GM23338 (cell line): ENCODE measurements at regions not wholly inside any gene's neighbourhood (a gene's known extent, or its start where the extent isn't known, plus 50 kb on each side); places are given as distances from the start of the nearest gene placed in this dataset.

Experiments used
- ATAC-seq: fragments of 200-7000 bp; cut with Tn5 transposase; 3 replicates; pipeline ENCODE4 v1.9.1; 2020
- DNase-seq: peaks from one replicate; pipeline ENCODE4 v3.0.0-alpha.2; 2015; ENCODE audit warnings: low spot score
- H2AFZ ChIP-seq: fragments of 200-600 bp; sonication (generic); 2 replicates; pipeline ENCODE4 v1.8.0; 2016; ENCODE audit warnings: antibody characterized with exemption, mild to moderate bottlenecking, moderate library complexity
- H3F3A ChIP-seq: fragments of 200-600 bp; sonication (generic); replicated peaks from 2 replicates; pipeline ENCODE4 v1.8.0; 2017; ENCODE audit warnings: antibody characterized with exemption, mixed run types, low read depth
- H3K27ac ChIP-seq: fragments of 200-600 bp; sonication (generic); 2 replicates; pipeline ENCODE4 v1.6.1; 2016; ENCODE audit warnings: low read depth
- H3K27me3 ChIP-seq: fragments of 200-600 bp; sonication (generic); 2 replicates; pipeline ENCODE4 v1.8.0; 2016; ENCODE audit warnings: mild to moderate bottlenecking, mixed run types, moderate library complexity; ENCODE audit not compliant: insufficient read depth
- H3K36me3 ChIP-seq: fragments of 200-600 bp; sonication (generic); 2 replicates; pipeline ENCODE4 v1.8.0; 2016; ENCODE audit warnings: mild to moderate bottlenecking; ENCODE audit not compliant: insufficient read depth
- H3K4me1 ChIP-seq: fragments of 200-600 bp; sonication (generic); 2 replicates; pipeline ENCODE4 v1.8.0; 2016; ENCODE audit warnings: mild to moderate bottlenecking, moderate library complexity; ENCODE audit not compliant: insufficient read depth
- H3K4me2 ChIP-seq: fragments of 200-600 bp; sonication (generic); 2 replicates; pipeline ENCODE4 v1.7.1; 2017; ENCODE audit warnings: mixed run types
- H3K4me3 ChIP-seq: fragments of 200-600 bp; sonication (generic); 2 replicates; pipeline ENCODE4 v1.6.1; 2016; ENCODE audit warnings: mixed run types
- H3K79me2 ChIP-seq: fragments of 200-600 bp; sonication (generic); replicated peaks from 2 replicates; pipeline ENCODE4 v1.8.0; 2017; ENCODE audit warnings: mild to moderate bottlenecking; ENCODE audit not compliant: insufficient read depth
- H3K9me2 ChIP-seq: fragments of 200-600 bp; sonication (generic); 2 replicates; pipeline ENCODE4 v1.8.0; 2017; ENCODE audit not compliant: insufficient read depth
- H4K20me1 ChIP-seq: fragments of 200-600 bp; sonication (generic); replicated peaks from 2 replicates; pipeline ENCODE4 v1.8.0; 2017; ENCODE audit warnings: mild to moderate bottlenecking; ENCODE audit not compliant: insufficient read depth
- H3K27ac Mint-ChIP-seq: 2 replicates; pipeline ENCODE4 v1.8.0; 2020; ENCODE audit warnings: inconsistent platforms, mild to moderate bottlenecking, moderate library complexity, mixed read lengths
- H3K27me3 Mint-ChIP-seq: 3 replicates; pipeline ENCODE4 v1.8.0; 2022; ENCODE audit warnings: low read depth, mild to moderate bottlenecking, moderate library complexity, mixed read lengths, inconsistent platforms; ENCODE audit not compliant: insufficient read depth, poor library complexity
- H3K36me3 Mint-ChIP-seq: 3 replicates; pipeline ENCODE4 v1.8.0; 2021; ENCODE audit warnings: low read depth, mild to moderate bottlenecking, inconsistent platforms, moderate library complexity, mixed read lengths
- H3K4me1 Mint-ChIP-seq: 3 replicates; pipeline ENCODE4 v1.8.0; 2020; ENCODE audit warnings: mild to moderate bottlenecking, inconsistent platforms, mixed read lengths
- H3K4me3 Mint-ChIP-seq: 3 replicates; pipeline ENCODE4 v1.8.0; 2021; ENCODE audit warnings: moderate library complexity, mild to moderate bottlenecking, inconsistent platforms, mixed read lengths
- H3K9me3 Mint-ChIP-seq: 3 replicates; pipeline ENCODE4 v1.8.0; 2020; ENCODE audit warnings: moderate library complexity, mild to moderate bottlenecking, inconsistent platforms, mixed read lengths
- CREB1 ChIP-seq: fragments of 250-450 bp; sonication (Bioruptor Pico); IDR thresholded peaks from 2 replicates; pipeline ENCODE4 v1.5.0; 2020; ENCODE audit warnings: low read depth, mild to moderate bottlenecking, moderate library complexity
- EZH2 ChIP-seq: fragments of 200-600 bp; sonication (generic); IDR thresholded peaks from one replicate; pipeline ENCODE4 v1.8.0; 2017; ENCODE audit warnings: antibody characterized with exemption, mild to moderate bottlenecking, low read depth; ENCODE audit not compliant: unreplicated experiment
- EZH2phosphoT487 ChIP-seq: fragments of 200-600 bp; sonication (generic); IDR thresholded peaks from one replicate; pipeline ENCODE4 v1.8.1; 2018; ENCODE audit warnings: antibody characterized with exemption; ENCODE audit not compliant: unreplicated experiment
- JUNB ChIP-seq: IDR thresholded peaks from one replicate; pipeline ENCODE4 v1.6.1; 2016; ENCODE audit warnings: antibody characterized with exemption; ENCODE audit not compliant: unreplicated experiment
- NANOG ChIP-seq: IDR thresholded peaks from 2 replicates; pipeline ENCODE4 v1.6.1; 2016; ENCODE audit warnings: antibody characterized with exemption, borderline replicate concordance
- POLR2AphosphoS5 ChIP-seq: IDR thresholded peaks from 2 replicates; pipeline ENCODE4 v1.6.1; 2016; ENCODE audit warnings: antibody characterized with exemption, low read depth
- STAT1 ChIP-seq: IDR thresholded peaks from one replicate; pipeline ENCODE4 v1.6.1; 2016; ENCODE audit warnings: antibody characterized with exemption; ENCODE audit not compliant: unreplicated experiment
- ZNF114 ChIP-seq: fragments of 250-450 bp; sonication (Bioruptor Pico); IDR thresholded peaks from 2 replicates; pipeline ENCODE4 v1.5.0; 2020; ENCODE audit warnings: mild to moderate bottlenecking, moderate library complexity
- ZNF331 ChIP-seq: fragments of 250-450 bp; sonication (Bioruptor Pico); IDR thresholded peaks from 2 replicates; pipeline ENCODE4 v1.5.0; 2020; ENCODE audit warnings: low read depth, mild to moderate bottlenecking, moderate library complexity
- TF ChIP-seq, protein P1 (sequence below): IDR thresholded peaks from one replicate; pipeline ENCODE4 v1.6.1; 2018; ENCODE audit warnings: antibody characterized with exemption; ENCODE audit not compliant: unreplicated experiment
- TF ChIP-seq, protein P2 (sequence below): IDR thresholded peaks from 2 replicates; pipeline ENCODE4 v1.6.1; 2016; ENCODE audit warnings: antibody characterized with exemption
- TF ChIP-seq, protein P3 (sequence below), 2 experiments: fragments of 200-600 bp in 1 of 2; sonication (generic) in 1 of 2; conservative IDR thresholded peaks; 2 replicates each; pipeline versions ENCODE4 v1.5.1 to v1.6.1; 2016 to 2017; ENCODE audit warnings: antibody characterized with exemption in 2 of 2, low read depth in 2 of 2, mild to moderate bottlenecking in 2 of 2, moderate library complexity in 1 of 2
- TF ChIP-seq, protein P4 (sequence below): fragments of 250-450 bp; sonication (Bioruptor Pico); IDR thresholded peaks from 2 replicates; pipeline ENCODE4 v1.5.0; 2020; ENCODE audit warnings: mild to moderate bottlenecking, moderate library complexity

DNA sequence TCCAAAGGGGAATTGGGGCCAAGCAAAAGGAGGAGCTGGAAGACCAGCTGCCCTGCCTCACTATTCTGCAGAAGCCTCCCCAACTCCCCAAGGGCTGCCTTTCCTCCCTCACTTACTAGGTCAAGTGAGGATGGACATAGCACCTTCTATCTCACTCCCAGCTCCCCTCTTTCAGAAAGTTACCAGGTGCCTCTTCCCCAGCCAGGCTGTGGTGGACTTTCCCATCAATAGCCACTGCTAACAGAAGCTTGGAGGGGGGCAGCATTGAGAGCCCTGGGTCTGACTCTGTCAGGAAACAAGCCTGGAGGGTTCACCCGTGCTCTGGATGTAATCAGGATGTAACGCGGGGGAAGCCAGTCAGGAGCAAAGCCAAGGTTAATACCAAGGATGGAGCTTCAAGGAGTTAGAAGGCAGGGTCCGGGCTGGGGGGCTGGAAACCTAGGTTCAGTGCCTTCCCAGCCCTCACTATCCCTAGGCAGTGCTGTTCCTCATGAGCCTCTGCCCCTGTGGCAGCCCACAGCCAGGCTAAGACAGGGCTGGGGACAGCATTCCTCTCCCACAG lies 127.8 kb upstream of the NGF start:
- no peak overlapping the region for H3K4me2 ChIP-seq
- no peaks in the 10 kb centered on the region for H3K4me1 ChIP-seq
- ATAC-seq (no peak), DNase-seq (no peak)
- Mint-ChIP-seq H3K36me3 (no peaks in the 10 kb centered on the region), H3K9me3 (no peaks in the 10 kb centered on the region), H3K27me3 (peaks cover 5% of the 10 kb centered on the region), H3K27ac (no peak overlapping the region), H3K4me3 (no peak overlapping the region), H3K4me1 (peaks cover 4% of the 10 kb centered on the region; the same call in 1 of the 3 replicates)
- no peaks in the 10 kb centered on the region; the same call in 1 of the 2 replicates for H3K36me3 ChIP-seq
- TF ChIP-seq, protein P1, sequence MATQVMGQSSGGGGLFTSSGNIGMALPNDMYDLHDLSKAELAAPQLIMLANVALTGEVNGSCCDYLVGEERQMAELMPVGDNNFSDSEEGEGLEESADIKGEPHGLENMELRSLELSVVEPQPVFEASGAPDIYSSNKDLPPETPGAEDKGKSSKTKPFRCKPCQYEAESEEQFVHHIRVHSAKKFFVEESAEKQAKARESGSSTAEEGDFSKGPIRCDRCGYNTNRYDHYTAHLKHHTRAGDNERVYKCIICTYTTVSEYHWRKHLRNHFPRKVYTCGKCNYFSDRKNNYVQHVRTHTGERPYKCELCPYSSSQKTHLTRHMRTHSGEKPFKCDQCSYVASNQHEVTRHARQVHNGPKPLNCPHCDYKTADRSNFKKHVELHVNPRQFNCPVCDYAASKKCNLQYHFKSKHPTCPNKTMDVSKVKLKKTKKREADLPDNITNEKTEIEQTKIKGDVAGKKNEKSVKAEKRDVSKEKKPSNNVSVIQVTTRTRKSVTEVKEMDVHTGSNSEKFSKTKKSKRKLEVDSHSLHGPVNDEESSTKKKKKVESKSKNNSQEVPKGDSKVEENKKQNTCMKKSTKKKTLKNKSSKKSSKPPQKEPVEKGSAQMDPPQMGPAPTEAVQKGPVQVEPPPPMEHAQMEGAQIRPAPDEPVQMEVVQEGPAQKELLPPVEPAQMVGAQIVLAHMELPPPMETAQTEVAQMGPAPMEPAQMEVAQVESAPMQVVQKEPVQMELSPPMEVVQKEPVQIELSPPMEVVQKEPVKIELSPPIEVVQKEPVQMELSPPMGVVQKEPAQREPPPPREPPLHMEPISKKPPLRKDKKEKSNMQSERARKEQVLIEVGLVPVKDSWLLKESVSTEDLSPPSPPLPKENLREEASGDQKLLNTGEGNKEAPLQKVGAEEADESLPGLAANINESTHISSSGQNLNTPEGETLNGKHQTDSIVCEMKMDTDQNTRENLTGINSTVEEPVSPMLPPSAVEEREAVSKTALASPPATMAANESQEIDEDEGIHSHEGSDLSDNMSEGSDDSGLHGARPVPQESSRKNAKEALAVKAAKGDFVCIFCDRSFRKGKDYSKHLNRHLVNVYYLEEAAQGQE = no peak
- TF ChIP-seq NANOG (no peak), ZNF114 (CRISPR knock-in tag) (no peak), EZH2 (no peak), POLR2AphosphoS5 (no peak), STAT1 (no peak), CREB1 (CRISPR knock-in tag) (no peak), JUNB (no peak), EZH2phosphoT487 (no peak), ZNF331 (CRISPR knock-in tag) (no peak)
- TF ChIP-seq, protein P2, sequence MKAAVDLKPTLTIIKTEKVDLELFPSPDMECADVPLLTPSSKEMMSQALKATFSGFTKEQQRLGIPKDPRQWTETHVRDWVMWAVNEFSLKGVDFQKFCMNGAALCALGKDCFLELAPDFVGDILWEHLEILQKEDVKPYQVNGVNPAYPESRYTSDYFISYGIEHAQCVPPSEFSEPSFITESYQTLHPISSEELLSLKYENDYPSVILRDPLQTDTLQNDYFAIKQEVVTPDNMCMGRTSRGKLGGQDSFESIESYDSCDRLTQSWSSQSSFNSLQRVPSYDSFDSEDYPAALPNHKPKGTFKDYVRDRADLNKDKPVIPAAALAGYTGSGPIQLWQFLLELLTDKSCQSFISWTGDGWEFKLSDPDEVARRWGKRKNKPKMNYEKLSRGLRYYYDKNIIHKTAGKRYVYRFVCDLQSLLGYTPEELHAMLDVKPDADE = no peak
- TF ChIP-seq, protein P3, sequence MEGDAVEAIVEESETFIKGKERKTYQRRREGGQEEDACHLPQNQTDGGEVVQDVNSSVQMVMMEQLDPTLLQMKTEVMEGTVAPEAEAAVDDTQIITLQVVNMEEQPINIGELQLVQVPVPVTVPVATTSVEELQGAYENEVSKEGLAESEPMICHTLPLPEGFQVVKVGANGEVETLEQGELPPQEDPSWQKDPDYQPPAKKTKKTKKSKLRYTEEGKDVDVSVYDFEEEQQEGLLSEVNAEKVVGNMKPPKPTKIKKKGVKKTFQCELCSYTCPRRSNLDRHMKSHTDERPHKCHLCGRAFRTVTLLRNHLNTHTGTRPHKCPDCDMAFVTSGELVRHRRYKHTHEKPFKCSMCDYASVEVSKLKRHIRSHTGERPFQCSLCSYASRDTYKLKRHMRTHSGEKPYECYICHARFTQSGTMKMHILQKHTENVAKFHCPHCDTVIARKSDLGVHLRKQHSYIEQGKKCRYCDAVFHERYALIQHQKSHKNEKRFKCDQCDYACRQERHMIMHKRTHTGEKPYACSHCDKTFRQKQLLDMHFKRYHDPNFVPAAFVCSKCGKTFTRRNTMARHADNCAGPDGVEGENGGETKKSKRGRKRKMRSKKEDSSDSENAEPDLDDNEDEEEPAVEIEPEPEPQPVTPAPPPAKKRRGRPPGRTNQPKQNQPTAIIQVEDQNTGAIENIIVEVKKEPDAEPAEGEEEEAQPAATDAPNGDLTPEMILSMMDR (conservative IDR thresholded peaks at IDR 0.05; ENCODE audit: low read depth in 2 of 2) = no peak
- TF ChIP-seq, protein P4, sequence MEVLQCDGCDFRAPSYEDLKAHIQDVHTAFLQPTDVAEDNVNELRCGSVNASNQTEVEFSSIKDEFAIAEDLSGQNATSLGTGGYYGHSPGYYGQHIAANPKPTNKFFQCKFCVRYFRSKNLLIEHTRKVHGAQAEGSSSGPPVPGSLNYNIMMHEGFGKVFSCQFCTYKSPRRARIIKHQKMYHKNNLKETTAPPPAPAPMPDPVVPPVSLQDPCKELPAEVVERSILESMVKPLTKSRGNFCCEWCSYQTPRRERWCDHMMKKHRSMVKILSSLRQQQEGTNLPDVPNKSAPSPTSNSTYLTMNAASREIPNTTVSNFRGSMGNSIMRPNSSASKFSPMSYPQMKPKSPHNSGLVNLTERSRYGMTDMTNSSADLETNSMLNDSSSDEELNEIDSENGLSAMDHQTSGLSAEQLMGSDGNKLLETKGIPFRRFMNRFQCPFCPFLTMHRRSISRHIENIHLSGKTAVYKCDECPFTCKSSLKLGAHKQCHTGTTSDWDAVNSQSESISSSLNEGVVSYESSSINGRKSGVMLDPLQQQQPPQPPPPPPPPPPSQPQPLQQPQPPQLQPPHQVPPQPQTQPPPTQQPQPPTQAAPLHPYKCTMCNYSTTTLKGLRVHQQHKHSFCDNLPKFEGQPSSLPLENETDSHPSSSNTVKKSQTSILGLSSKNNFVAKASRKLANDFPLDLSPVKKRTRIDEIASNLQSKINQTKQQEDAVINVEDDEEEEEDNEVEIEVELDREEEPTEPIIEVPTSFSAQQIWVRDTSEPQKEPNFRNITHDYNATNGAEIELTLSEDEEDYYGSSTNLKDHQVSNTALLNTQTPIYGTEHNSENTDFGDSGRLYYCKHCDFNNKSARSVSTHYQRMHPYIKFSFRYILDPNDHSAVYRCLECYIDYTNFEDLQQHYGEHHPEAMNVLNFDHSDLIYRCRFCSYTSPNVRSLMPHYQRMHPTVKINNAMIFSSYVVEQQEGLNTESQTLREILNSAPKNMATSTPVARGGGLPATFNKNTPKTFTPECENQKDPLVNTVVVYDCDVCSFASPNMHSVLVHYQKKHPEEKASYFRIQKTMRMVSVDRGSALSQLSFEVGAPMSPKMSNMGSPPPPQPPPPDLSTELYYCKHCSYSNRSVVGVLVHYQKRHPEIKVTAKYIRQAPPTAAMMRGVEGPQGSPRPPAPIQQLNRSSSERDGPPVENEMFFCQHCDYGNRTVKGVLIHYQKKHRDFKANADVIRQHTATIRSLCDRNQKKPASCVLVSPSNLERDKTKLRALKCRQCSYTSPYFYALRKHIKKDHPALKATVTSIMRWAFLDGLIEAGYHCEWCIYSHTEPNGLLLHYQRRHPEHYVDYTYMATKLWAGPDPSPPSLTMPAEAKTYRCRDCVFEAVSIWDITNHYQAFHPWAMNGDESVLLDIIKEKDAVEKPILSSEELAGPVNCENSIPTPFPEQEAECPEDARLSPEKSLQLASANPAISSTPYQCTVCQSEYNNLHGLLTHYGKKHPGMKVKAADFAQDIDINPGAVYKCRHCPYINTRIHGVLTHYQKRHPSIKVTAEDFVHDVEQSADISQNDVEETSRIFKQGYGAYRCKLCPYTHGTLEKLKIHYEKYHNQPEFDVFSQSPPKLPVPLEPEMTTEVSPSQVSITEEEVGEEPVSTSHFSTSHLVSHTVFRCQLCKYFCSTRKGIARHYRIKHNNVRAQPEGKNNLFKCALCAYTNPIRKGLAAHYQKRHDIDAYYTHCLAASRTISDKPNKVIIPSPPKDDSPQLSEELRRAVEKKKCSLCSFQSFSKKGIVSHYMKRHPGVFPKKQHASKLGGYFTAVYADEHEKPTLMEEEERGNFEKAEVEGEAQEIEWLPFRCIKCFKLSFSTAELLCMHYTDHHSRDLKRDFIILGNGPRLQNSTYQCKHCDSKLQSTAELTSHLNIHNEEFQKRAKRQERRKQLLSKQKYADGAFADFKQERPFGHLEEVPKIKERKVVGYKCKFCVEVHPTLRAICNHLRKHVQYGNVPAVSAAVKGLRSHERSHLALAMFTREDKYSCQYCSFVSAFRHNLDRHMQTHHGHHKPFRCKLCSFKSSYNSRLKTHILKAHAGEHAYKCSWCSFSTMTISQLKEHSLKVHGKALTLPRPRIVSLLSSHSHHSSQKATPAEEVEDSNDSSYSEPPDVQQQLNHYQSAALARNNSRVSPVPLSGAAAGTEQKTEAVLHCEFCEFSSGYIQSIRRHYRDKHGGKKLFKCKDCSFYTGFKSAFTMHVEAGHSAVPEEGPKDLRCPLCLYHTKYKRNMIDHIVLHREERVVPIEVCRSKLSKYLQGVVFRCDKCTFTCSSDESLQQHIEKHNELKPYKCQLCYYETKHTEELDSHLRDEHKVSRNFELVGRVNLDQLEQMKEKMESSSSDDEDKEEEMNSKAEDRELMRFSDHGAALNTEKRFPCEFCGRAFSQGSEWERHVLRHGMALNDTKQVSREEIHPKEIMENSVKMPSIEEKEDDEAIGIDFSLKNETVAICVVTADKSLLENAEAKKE (CRISPR knock-in tag) = no peak
- no peaks in the 10 kb centered on the region for H4K20me1 ChIP-seq
- no peaks in the 10 kb centered on the region for H3K79me2 ChIP-seq
- 0 out of 2 replicates have a peak overlapping the region, but pooled peaks have one; percentile 18 for H2AFZ ChIP-seq
- H3K4me3 ChIP-seq = no peak overlapping the region
- H3K27ac ChIP-seq = no peak overlapping the region
- H3F3A ChIP-seq = no peaks in the 10 kb centered on the region
- H3K27me3 ChIP-seq = no peaks in the 10 kb centered on the region
- H3K9me2 ChIP-seq = peaks cover 3% of the 10 kb centered on the region; the same call in 1 of the 2 replicates
